Epidermal melanocyte (primary cell): ENCODE measurements at regions not wholly inside any gene's neighbourhood (a gene's known extent, or its start where the extent isn't known, plus 50 kb on each side); places are given as distances from the start of the nearest gene placed in this dataset.
"Not testable (repeated sequence)": the region's sequence is repeated elsewhere in the genome, so short reads cannot be mapped to it uniquely, and the experiment has no call there.

ENCODE experiments used
- DNase-seq: peaks from one replicate; pipeline ENCODE4 v3.0.0; 2011; ENCODE audit warnings: low spot score; ENCODE audit not compliant: insufficient read length

GRCh38 chr14:58985786-58986185, 202.7 kb upstream of the DAAM1 start:
- DNase-seq = no peak

- no peak for DNase-seq
Measured at GRCh38 chr14:58987591-58987990, 200.9 kb upstream of the DAAM1 start.

- no peak for DNase-seq
Measured at GRCh38 chr14:58992935-58993334, 195.5 kb upstream of the DAAM1 start.

GRCh38 chr14:58994130-58994529, 194.3 kb upstream of the DAAM1 start:
- no peak for DNase-seq

GRCh38 chr14:59004012-59004411, 184.5 kb upstream of the DAAM1 start:
- no peak for DNase-seq

GRCh38 chr14:59006179-59006578, 182.3 kb upstream of the DAAM1 start:
- DNase-seq = not testable (repeated sequence)

- no peak for DNase-seq
Measured at GRCh38 chr14:59009967-59010366, 178.5 kb upstream of the DAAM1 start.

GRCh38 chr14:59013672-59014298, 174.7 kb upstream of the DAAM1 start:
- no peak for DNase-seq

- DNase-seq = no peak
Measured at GRCh38 chr14:59015482-59015881, 173.0 kb upstream of the DAAM1 start.

- DNase-seq = no peak
Measured at GRCh38 chr14:59017285-59017965, 171.0 kb upstream of the DAAM1 start.

GRCh38 chr14:59018460-59018859, 170.0 kb upstream of the DAAM1 start:
- DNase-seq = no peak

- DNase-seq = no peak
Measured at GRCh38 chr14:59018978-59019377, 169.5 kb upstream of the DAAM1 start.

GRCh38 chr14:59020382-59020781, 168.1 kb upstream of the DAAM1 start:
- no peak for DNase-seq

GRCh38 chr14:59022144-59022543, 166.3 kb upstream of the DAAM1 start:
- no peak for DNase-seq

GRCh38 chr14:59026081-59026480, 162.4 kb upstream of the DAAM1 start:
- no peak for DNase-seq

- DNase-seq = not testable (repeated sequence)
Measured at GRCh38 chr14:59026640-59027039, 161.8 kb upstream of the DAAM1 start.

- DNase-seq = peak; percentile 70
Measured at GRCh38 chr14:59028476-59029202, 159.8 kb upstream of the DAAM1 start.

GRCh38 chr14:59032826-59033225, 155.6 kb upstream of the DAAM1 start:
- DNase-seq = no peak

- no peak for DNase-seq
Measured at GRCh38 chr14:59036134-59036533, 152.3 kb upstream of the DAAM1 start.

- DNase-seq = no peak
Measured at GRCh38 chr14:59037086-59037485, 151.4 kb upstream of the DAAM1 start.

GRCh38 chr14:59037620-59038019, 150.8 kb upstream of the DAAM1 start:
- no peak for DNase-seq

GRCh38 chr14:59038746-59039145, 149.7 kb upstream of the DAAM1 start:
- no peak for DNase-seq

- DNase-seq = no peak
Measured at GRCh38 chr14:59041308-59041707, 147.2 kb upstream of the DAAM1 start.
